8988T (cell line): ENCODE measurements at regions not wholly inside any gene's neighbourhood (a gene's known extent, or its start where the extent isn't known, plus 50 kb on each side); places are given as distances from the start of the nearest gene placed in this dataset.

ENCODE experiments used
- DNase-seq: peaks from one replicate; pipeline ENCODE4 v3.0.0; 2011

- no peak for DNase-seq
Measured at GRCh38 chr2:120596990-120597594, 138.6 kb upstream of the GLI2 start.

- no peak for DNase-seq
Measured at GRCh38 chr2:120597595-120598193, 138.0 kb upstream of the GLI2 start.

- no peak for DNase-seq
Measured at GRCh38 chr2:120598416-120598815, 137.3 kb upstream of the GLI2 start.

GRCh38 chr2:120599072-120599471 lies 136.6 kb upstream of the GLI2 start:
- DNase-seq = no peak

- no peak for DNase-seq
Measured at GRCh38 chr2:120599656-120600055, 136.0 kb upstream of the GLI2 start.

GRCh38 chr2:120600335-120600734 lies 135.3 kb upstream of the GLI2 start:
- DNase-seq = no peak

GRCh38 chr2:120600786-120601185 lies 134.9 kb upstream of the GLI2 start:
- DNase-seq = no peak

- no peak for DNase-seq
Measured at GRCh38 chr2:120601566-120601965, 134.1 kb upstream of the GLI2 start.

GRCh38 chr2:120602251-120602650 lies 133.4 kb upstream of the GLI2 start:
- DNase-seq = no peak

GRCh38 chr2:120604767-120605166 lies 130.9 kb upstream of the GLI2 start:
- DNase-seq = no peak

- no peak for DNase-seq
Measured at GRCh38 chr2:120605231-120605935, 130.3 kb upstream of the GLI2 start.

- no peak for DNase-seq
Measured at GRCh38 chr2:120606280-120606679, 129.4 kb upstream of the GLI2 start.

GRCh38 chr2:120606931-120607330 lies 128.7 kb upstream of the GLI2 start:
- DNase-seq = no peak

GRCh38 chr2:120607506-120607905 lies 128.2 kb upstream of the GLI2 start:
- DNase-seq = no peak

GRCh38 chr2:120607996-120608395 lies 127.7 kb upstream of the GLI2 start:
- DNase-seq = no peak

GRCh38 chr2:120609826-120610395 lies 125.8 kb upstream of the GLI2 start:
- no peak for DNase-seq

- no peak for DNase-seq
Measured at GRCh38 chr2:120611016-120611415, 124.7 kb upstream of the GLI2 start.

- DNase-seq = no peak
Measured at GRCh38 chr2:120611961-120612360, 123.7 kb upstream of the GLI2 start.

- no peak for DNase-seq
Measured at GRCh38 chr2:120612471-120612870, 123.2 kb upstream of the GLI2 start.

GRCh38 chr2:120612931-120613330 lies 122.7 kb upstream of the GLI2 start:
- DNase-seq = no peak

GRCh38 chr2:120613742-120614571 lies 121.7 kb upstream of the GLI2 start:
- no peak for DNase-seq

GRCh38 chr2:120614901-120615300 lies 120.8 kb upstream of the GLI2 start:
- no peak for DNase-seq

GRCh38 chr2:120616261-120616660 lies 119.4 kb upstream of the GLI2 start:
- no peak for DNase-seq
